ENCODE measurements at regions not wholly inside any gene's neighbourhood (a gene's known extent, or its start where the extent isn't known, plus 50 kb on each side); places are given as distances from the start of the nearest gene placed in this dataset.
A peak's percentile ranks its signal among the peaks of the same experiment; 100 is the strongest.

DNA sequence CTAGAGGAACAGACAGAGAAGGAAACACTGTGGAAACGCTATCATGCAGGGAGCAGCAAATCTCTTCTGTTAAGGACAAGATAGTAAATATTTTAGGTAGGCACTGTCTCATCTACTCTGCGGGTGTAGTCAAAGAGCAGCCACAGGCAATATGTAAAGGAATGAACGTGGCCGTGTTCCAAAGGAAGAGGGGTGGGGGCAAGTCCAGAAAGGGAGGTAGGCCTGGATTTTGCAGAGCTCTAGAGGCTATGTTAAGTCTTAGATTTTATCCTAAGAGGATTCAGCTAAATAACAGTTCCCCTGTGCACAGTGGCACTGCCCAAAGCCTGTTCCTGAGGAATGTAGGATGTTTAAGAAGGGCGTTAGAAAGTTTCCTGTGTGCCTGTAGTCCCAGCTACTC, 161.6 kb downstream of the ACTL7B start:
- WGBS = 95% methylated on average over 5 of the region's 5 CpGs
- no peak overlapping the region for H3K27ac ChIP-seq (ENCODE audit: low read depth in 1 of 2, low read length in 1 of 2)

DNA sequence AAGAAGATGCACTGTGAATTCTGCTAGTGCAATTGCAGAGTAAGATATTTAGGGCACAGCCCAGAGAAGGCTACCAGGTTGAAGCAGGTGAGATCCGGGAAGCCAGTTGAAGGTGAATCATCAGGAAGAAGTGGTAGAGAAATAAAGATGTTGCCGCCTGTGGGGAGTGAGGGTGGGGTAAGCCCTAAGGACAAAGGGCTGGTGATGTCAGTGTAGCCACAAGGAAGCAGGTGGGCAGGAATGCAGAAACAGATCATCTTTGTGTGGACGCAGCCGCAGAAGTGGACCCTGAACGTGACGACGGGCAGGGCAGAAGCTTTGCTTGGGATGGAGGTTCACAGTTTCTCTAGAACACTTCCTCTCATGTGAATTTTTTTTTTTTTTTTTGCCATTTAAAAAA, 164.2 kb downstream of the ACTL7B start:
- peaks cover 0 to under 1% of the 10 kb centered on the region in 2 donors for H3K9me3 ChIP-seq (ENCODE audit: control insufficient read depth in 2 of 2, insufficient read depth in 1 of 2, low read length in 1 of 2)
- H3K27me3 ChIP-seq (ENCODE audit: control insufficient read depth in 2 of 2, insufficient read depth in 1 of 2, low read length in 1 of 2) = no peaks in the 10 kb centered on the region
- H3K27ac ChIP-seq (ENCODE audit: low read depth in 1 of 2, low read length in 1 of 2) = no peak overlapping the region
- no peaks in the 10 kb centered on the region for H3K4me1 ChIP-seq (ENCODE audit: control insufficient read depth in 2 of 2, insufficient read depth in 2 of 2, low read length in 2 of 2)
- no peaks in the 10 kb centered on the region for H3K36me3 ChIP-seq (ENCODE audit: control insufficient read depth in 2 of 2, insufficient read depth in 2 of 2, low read length in 1 of 2)
- no peak overlapping the region for H3K4me3 ChIP-seq (ENCODE audit: low read length in 2 of 2)
- no peak for DNase-seq (ENCODE audit: low read depth in 6 of 9, low spot score in 9 of 9)
- WGBS = 98% methylated on average over 7 of the region's 7 CpGs

More for the DNA sequence above, 161.6 kb downstream of the ACTL7B start:
- DNase-seq (ENCODE audit: low read depth in 6 of 9, low spot score in 9 of 9) = no peak
- Histone ChIP-seq H3K4me1 (ENCODE audit: control insufficient read depth in 2 of 2, insufficient read depth in 2 of 2, low read length in 2 of 2) (no peaks in the 10 kb centered on the region), H3K9me3 (ENCODE audit: control insufficient read depth in 2 of 2, insufficient read depth in 1 of 2, low read length in 1 of 2) (no peaks in the 10 kb centered on the region), H3K4me3 (ENCODE audit: low read length in 2 of 2) (no peak overlapping the region), H3K27me3 (ENCODE audit: control insufficient read depth in 2 of 2, insufficient read depth in 1 of 2, low read length in 1 of 2) (no peaks in the 10 kb centered on the region), H3K36me3 (ENCODE audit: control insufficient read depth in 2 of 2, insufficient read depth in 2 of 2, low read length in 1 of 2) (no peaks in the 10 kb centered on the region)

DNA sequence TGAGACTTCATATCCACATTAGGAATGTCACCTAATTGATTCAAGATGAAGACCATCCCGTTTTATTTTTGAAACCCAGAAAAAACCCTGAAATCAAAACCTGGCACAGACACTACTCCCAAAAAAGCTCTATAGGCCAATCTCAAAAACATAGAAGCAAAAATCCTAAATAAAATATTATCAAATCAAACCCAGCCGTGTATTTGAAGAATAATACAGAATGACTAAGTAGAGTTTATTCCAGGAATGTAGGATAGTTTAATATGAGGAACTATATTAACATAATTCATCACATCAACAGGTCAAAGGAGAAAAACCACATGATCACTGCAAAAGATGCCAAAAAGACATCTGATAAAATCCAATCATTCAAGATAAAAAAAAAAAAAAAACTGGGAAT, 167.1 kb downstream of the ACTL7B start:
- no peak for DNase-seq (ENCODE audit: low read depth in 6 of 9, low spot score in 9 of 9)
- Histone ChIP-seq H3K27ac (ENCODE audit: low read depth in 1 of 2, low read length in 1 of 2) (no peak overlapping the region), H3K9me3 (ENCODE audit: control insufficient read depth in 2 of 2, insufficient read depth in 1 of 2, low read length in 1 of 2) (peaks cover 0 to 4% of the 10 kb centered on the region in 2 donors), H3K4me1 (ENCODE audit: control insufficient read depth in 2 of 2, insufficient read depth in 2 of 2, low read length in 2 of 2) (no peaks in the 10 kb centered on the region), H3K4me3 (ENCODE audit: low read length in 2 of 2) (no peak overlapping the region), H3K36me3 (ENCODE audit: control insufficient read depth in 2 of 2, insufficient read depth in 2 of 2, low read length in 1 of 2) (no peaks in the 10 kb centered on the region), H3K27me3 (ENCODE audit: control insufficient read depth in 2 of 2, insufficient read depth in 1 of 2, low read length in 1 of 2) (no peaks in the 10 kb centered on the region)
- WGBS = 91% methylated on average over 2 of the region's 2 CpGs

DNA sequence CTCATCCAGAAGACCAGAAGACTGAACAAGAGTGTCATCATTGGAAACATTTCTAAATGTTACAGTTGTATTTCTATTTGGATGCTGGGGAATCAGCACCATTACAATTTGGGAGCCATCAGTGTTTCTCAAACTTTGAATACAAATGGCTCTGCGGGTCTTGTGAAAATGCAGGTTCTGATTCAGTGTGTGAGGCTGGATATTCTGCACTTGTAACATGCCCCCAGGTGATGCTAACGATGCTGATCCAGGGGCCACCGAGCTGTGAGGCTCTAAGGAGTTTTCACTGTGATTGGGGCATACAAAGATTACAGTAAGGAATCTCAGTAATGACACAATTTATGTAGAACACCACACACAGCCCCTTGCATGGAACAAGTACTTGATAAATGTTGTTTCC, 167.7 kb downstream of the ACTL7B start:
- Histone ChIP-seq H3K4me1 (ENCODE audit: control insufficient read depth in 2 of 2, insufficient read depth in 2 of 2, low read length in 2 of 2) (no peaks in the 10 kb centered on the region), H3K4me3 (ENCODE audit: low read length in 2 of 2) (no peak overlapping the region), H3K27me3 (ENCODE audit: control insufficient read depth in 2 of 2, insufficient read depth in 1 of 2, low read length in 1 of 2) (no peaks in the 10 kb centered on the region), H3K9me3 (ENCODE audit: control insufficient read depth in 2 of 2, insufficient read depth in 1 of 2, low read length in 1 of 2) (peaks cover 0 to 4% of the 10 kb centered on the region in 2 donors), H3K27ac (ENCODE audit: low read depth in 1 of 2, low read length in 1 of 2) (no peak overlapping the region), H3K36me3 (ENCODE audit: control insufficient read depth in 2 of 2, insufficient read depth in 2 of 2, low read length in 1 of 2) (no peaks in the 10 kb centered on the region)
- 96% methylated on average over 3 of the region's 3 CpGs for WGBS
- no peak for DNase-seq (ENCODE audit: low read depth in 6 of 9, low spot score in 9 of 9)

DNA sequence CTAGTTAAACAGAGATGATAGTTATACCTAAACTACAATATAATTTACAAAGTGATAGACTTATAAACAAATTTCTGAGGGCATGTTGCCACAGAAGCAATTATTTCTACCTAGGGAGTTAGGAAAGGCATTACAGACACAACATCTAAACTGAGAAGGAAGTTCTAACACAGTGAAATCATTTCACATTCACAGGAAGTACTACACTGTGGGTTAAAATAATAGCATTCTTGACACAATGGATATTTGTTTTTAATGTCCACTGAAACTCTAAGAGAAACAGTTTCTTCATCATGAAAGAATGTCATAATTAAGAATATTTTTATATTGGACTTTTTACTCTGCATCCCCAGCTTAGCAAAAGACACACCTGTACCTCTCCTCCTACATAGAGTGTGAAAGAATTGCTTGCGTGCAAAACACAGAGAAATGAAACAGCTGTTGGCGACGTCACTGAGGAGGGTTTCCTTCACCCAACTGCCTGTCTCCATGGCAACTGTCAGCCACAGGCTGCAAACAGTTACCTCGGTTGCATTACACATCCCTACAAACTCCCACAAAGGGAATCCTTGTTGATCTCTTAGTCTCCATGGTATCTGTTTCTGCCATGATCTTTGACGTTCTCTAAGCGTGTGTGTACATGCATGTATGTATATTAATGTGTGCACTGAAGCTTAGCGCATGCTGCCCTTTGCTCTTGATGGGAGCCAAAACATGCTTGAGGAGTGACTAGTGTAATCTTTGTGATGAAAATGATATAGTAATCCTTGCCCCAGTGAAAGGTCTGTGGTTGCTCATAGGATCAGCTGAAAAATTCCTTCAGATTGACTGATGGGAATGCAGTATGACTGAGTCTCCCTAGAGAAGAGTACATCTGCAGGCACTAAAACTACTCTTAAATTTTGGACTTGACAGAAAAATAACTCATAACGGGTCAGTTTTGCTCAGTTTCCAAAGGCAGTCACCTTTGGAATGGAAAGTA, 168.5 kb downstream of the ACTL7B start:
- Histone ChIP-seq H3K9me3 (ENCODE audit: control insufficient read depth in 2 of 2, insufficient read depth in 1 of 2, low read length in 1 of 2) (peaks cover 0 to 4% of the 10 kb centered on the region in 2 donors), H3K27me3 (ENCODE audit: control insufficient read depth in 2 of 2, insufficient read depth in 1 of 2, low read length in 1 of 2) (no peaks in the 10 kb centered on the region), H3K27ac (ENCODE audit: low read depth in 1 of 2, low read length in 1 of 2) (no peak overlapping the region), H3K4me1 (ENCODE audit: control insufficient read depth in 2 of 2, insufficient read depth in 2 of 2, low read length in 2 of 2) (no peaks in the 10 kb centered on the region), H3K36me3 (ENCODE audit: control insufficient read depth in 2 of 2, insufficient read depth in 2 of 2, low read length in 1 of 2) (no peaks in the 10 kb centered on the region), H3K4me3 (ENCODE audit: low read length in 2 of 2) (no peak overlapping the region)
- WGBS = 89% methylated on average over 8 of the region's 8 CpGs
- DNase-seq (ENCODE audit: low read depth in 6 of 9, low spot score in 9 of 9) = peak in 6 of 9 donors; percentile 8 to 48 (median 17)

DNA sequence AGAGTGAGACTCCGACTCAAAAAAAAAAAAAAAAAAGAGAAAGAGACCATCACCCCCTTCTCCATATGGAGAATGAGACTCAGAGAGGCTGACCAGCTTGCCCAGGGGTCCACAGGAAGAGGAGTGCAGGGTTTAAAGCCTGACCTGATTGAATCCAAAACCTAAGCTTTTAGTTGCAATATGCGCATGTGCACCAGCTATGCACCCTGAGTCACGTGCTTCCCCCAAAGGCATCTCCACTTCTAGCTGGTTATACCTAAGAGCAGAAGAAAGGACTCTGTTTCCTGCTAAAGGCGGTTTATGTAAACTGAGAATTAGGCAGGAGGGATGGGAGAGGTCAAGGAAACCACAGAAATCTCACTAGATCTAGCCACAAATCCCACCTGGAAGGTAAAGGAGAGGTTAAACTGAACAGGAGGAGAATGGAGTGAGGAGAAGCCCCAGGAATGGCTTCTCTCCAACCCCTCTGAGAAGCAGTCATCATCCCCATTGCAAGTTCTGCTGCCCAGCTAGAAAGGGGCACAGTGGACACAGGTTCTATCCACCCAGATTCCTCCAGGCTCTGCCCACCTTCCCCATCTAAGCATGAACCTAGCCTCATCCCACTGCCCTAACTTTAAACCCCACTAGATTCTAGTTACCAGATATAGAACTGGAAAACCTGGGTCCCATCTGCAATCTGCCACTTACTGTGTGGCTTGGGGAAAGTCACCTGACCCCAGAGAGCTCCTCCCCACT, 171.3 kb downstream of the ACTL7B start:
- DNase-seq (ENCODE audit: low read depth in 6 of 9, low spot score in 9 of 9) = no peak
- no peaks in the 10 kb centered on the region for H3K36me3 ChIP-seq (ENCODE audit: control insufficient read depth in 2 of 2, insufficient read depth in 2 of 2, low read length in 1 of 2)
- H3K27me3 ChIP-seq (ENCODE audit: control insufficient read depth in 2 of 2, insufficient read depth in 1 of 2, low read length in 1 of 2) = no peaks in the 10 kb centered on the region
- H3K4me3 ChIP-seq (ENCODE audit: low read length in 2 of 2) = no peak overlapping the region
- H3K4me1 ChIP-seq (ENCODE audit: control insufficient read depth in 2 of 2, insufficient read depth in 2 of 2, low read length in 2 of 2) = no peaks in the 10 kb centered on the region
- H3K9me3 ChIP-seq (ENCODE audit: control insufficient read depth in 2 of 2, insufficient read depth in 1 of 2, low read length in 1 of 2) = peaks cover 0 to 4% of the 10 kb centered on the region in 2 donors
- WGBS = 97% methylated on average over 4 of the region's 4 CpGs
- no peak overlapping the region for H3K27ac ChIP-seq (ENCODE audit: low read depth in 1 of 2, low read length in 1 of 2)

DNA sequence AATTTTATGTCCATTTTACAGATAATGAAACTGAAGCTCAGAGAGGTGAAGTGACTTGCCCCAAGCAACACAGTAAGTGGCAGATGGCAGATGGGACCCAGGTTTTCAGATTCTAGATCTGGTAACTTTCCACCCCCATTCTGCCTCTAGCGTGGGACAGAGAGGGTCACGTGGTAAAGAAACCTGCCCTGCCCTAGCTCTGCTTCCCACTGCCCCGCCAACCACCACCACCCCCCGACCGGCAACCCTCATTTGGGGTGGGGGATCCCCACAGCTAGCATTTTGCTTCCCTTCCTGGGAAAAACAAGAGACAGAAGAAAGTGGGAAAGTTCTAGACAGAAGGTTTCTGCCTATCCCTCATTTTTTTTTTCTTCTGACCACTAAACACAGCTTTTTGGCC, 172.5 kb downstream of the ACTL7B start:
- WGBS = 93% methylated on average over 5 of the region's 5 CpGs
- Histone ChIP-seq H3K27ac (ENCODE audit: low read depth in 1 of 2, low read length in 1 of 2) (no peak overlapping the region), H3K36me3 (ENCODE audit: control insufficient read depth in 2 of 2, insufficient read depth in 2 of 2, low read length in 1 of 2) (no peaks in the 10 kb centered on the region), H3K4me3 (ENCODE audit: low read length in 2 of 2) (no peak overlapping the region), H3K27me3 (ENCODE audit: control insufficient read depth in 2 of 2, insufficient read depth in 1 of 2, low read length in 1 of 2) (no peaks in the 10 kb centered on the region), H3K9me3 (ENCODE audit: control insufficient read depth in 2 of 2, insufficient read depth in 1 of 2, low read length in 1 of 2) (peaks cover 0 to 4% of the 10 kb centered on the region in 2 donors), H3K4me1 (ENCODE audit: control insufficient read depth in 2 of 2, insufficient read depth in 2 of 2, low read length in 2 of 2) (no peaks in the 10 kb centered on the region)
- DNase-seq (ENCODE audit: low read depth in 6 of 9, low spot score in 9 of 9) = no peak

DNA sequence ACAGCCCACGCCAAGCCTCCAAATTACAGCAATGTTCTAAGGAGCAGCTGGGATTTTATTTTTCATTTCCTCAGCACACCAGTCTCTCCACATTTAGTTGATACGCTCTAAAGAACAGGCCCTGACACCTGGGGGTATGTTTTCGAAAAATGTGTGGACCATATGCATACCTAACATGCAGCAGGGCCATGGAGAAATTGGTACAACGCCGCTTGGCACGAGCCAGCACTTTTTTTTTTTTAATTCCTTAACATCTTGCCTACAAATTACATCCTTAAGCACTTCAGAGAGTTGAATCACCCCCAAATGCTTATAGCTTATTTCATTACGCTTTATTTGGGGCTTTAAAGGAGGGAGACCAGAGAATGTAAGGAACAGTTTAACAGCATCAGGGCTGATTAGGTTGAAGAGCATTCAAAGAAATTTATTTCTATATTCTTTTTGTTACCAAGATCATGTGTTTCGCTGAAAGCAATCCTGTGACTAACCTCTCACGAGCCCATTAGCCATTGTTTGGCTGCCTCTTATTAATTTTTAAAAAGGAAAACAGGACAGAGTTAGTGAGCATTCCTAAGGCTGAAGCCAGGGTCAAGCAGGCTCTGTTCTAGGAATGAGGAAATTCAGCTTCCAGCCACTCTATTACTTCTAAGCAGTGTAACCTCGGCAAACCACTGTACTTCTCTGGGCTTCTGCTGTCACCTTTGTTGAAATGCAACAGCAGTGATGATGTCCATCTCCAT, 173.8 kb downstream of the ACTL7B start:
- WGBS = 95% methylated on average over 10 of the region's 10 CpGs
- H3K4me1 ChIP-seq (ENCODE audit: control insufficient read depth in 2 of 2, insufficient read depth in 2 of 2, low read length in 2 of 2) = no peaks in the 10 kb centered on the region

More for the DNA sequence above, 173.8 kb downstream of the ACTL7B start:
- Histone ChIP-seq H3K27ac (ENCODE audit: low read depth in 1 of 2, low read length in 1 of 2) (no peak overlapping the region), H3K27me3 (ENCODE audit: control insufficient read depth in 2 of 2, insufficient read depth in 1 of 2, low read length in 1 of 2) (no peaks in the 10 kb centered on the region), H3K4me3 (ENCODE audit: low read length in 2 of 2) (no peak overlapping the region), H3K36me3 (ENCODE audit: control insufficient read depth in 2 of 2, insufficient read depth in 2 of 2, low read length in 1 of 2) (no peaks in the 10 kb centered on the region), H3K9me3 (ENCODE audit: control insufficient read depth in 2 of 2, insufficient read depth in 1 of 2, low read length in 1 of 2) (peaks cover 0 to 4% of the 10 kb centered on the region in 2 donors)
- DNase-seq (ENCODE audit: low read depth in 6 of 9, low spot score in 9 of 9) = no peak
